ENCODE measurements at regions not wholly inside any gene's neighbourhood (a gene's known extent, or its start where the extent isn't known, plus 50 kb on each side); places are given as distances from the start of the nearest gene placed in this dataset.

GRCh38 chr14:60349663-60350365, 100.8 kb downstream of the PPM1A start:
- DNase-seq = peak; percentile 41

GRCh38 chr14:60350366-60350720, 101.3 kb downstream of the PPM1A start:
- DNase-seq = peak; percentile 11

GRCh38 chr14:60353420-60353819, 104.4 kb downstream of the PPM1A start:
- DNase-seq = no peak

- no peak for DNase-seq
These were observed 106.7 kb downstream of the PPM1A start for GRCh38 chr14:60355768-60356167.

- DNase-seq = no peak
These were observed 107.4 kb downstream of the PPM1A start for GRCh38 chr14:60356386-60356785.

GRCh38 chr14:60356906-60357550, 108.0 kb downstream of the PPM1A start:
- no peak for DNase-seq

GRCh38 chr14:60357551-60358149, 108.6 kb downstream of the PPM1A start:
- DNase-seq = no peak

GRCh38 chr14:60363275-60363674, 114.3 kb downstream of the PPM1A start:
- DNase-seq = no peak

GRCh38 chr14:60363687-60364086, 114.7 kb downstream of the PPM1A start:
- DNase-seq = no peak

- no peak for DNase-seq
These were observed 104.0 kb downstream of the C14orf39 start for GRCh38 chr14:60381909-60382308.

Data from fibroblast of skin of right biceps (primary cell).